Left ventricle myocardium superior (tissue), 1 donor: ENCODE measurements at regions not wholly inside any gene's neighbourhood (a gene's known extent, or its start where the extent isn't known, plus 50 kb on each side); places are given as distances from the start of the nearest gene placed in this dataset.

Experiments used
- ATAC-seq: fragments of 200-7000 bp; cut with Tn5 transposase; one replicate; pipeline ENCODE4 v1.9.1; 2020; ENCODE audit warnings: mild to moderate bottlenecking, moderate library complexity
- DNase-seq: peaks from one replicate; pipeline ENCODE4 v3.0.0-alpha.2; 2020
- intact Hi-C: fragments of 100-400 bp; cut with micrococcal nuclease; formaldehyde crosslinking; loops from one replicate; pipeline ENCODE4 v1.11.0; 2022
- donor health status: DM: no; HTN: yes; CAD: no; lungs with severe emphysema.

DNA sequence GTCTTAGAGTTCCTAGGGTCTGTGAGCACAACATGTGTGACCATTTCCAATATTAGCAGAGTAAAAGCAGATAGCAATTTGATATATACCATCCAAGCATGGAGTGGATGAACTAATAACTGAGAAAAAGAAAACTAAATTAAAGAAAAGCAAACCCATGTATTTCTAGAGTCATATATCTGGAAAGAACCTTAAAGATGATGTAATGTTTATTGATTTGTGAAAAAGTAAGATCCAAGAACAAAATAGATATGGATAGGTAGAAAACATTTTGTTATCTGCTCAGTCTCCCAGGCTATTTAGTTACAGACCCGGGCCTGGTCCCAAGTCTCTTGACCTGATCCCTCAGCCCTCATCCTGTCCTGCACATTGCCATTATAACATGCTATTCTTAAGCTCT lies 526.8 kb downstream of the EPM2A start:
- DNase-seq (no peak), ATAC-seq (no peak)
- intact Hi-C loops: no loop called here

DNA sequence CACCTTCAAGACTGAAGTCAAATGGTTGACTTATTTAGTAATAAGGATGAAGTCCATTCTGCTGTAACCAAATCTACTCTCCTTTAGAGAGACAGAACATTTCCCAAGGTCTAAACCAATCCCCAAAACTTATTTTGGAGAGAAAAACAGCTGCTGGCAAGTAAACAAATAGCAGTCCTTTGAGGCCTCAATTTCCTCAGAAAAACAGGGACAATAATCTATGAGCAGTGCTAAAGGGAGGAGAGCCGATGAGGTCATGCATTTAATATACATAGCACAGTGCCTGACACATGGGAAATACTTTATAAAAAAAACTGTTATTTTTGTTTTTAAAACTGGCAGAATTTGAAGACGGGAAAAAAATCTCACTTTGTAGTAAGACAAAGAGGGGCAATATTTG lies 526.0 kb downstream of the EPM2A start:
- intact Hi-C loops: no loop called here
- ATAC-seq: no peak
- no peak for DNase-seq

DNA sequence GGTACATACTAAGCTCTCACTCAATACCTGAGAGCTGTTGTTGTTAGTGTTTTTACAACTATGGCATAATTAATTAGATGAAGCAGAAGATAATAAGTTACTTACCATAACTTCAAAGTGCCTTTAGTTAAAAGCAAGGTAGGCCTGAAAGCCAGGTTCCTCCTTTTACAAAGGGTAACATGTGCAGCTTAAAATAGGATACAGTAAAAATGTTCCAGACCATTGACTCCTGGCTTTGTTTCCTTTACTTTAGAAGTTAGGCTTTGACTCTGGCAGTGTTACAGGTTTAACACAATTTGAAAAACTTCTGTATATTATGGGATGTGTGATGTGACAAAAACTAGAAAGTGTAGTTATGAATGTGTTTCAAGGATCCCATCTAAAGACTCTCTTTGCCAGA lies 522.5 kb downstream of the EPM2A start:
- ATAC-seq (peak; percentile 34), DNase-seq (no peak)
- intact Hi-C loops: loop anchor here (5.0 kb wide), 1 partner anchor 186 kb away; no protein-coding TSS in a partner anchor

DNA sequence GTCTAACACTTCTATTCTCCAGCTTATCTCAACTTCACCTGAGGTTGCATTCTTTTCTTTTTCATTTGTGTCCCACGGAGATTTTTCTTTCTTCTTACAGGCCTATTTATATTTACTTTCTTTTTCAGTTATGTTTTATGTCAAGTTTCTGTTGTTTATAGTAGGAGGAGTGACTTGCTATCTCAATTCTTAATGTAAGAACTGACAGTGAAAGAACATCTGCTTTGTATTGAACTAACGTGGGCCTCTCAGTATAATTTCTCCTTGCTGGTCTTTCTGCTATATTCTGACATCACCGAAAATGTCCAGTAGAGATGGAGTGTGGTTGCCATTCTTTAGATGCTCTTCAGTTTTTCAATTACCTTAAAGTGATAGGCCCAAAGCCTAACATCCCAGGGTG lies 521.7 kb downstream of the EPM2A start:
- DNase-seq (no peak), ATAC-seq (no peak)
- intact Hi-C loops: loop anchor here (5.0 kb wide), 1 partner anchor 186 kb away; no protein-coding TSS in a partner anchor

DNA sequence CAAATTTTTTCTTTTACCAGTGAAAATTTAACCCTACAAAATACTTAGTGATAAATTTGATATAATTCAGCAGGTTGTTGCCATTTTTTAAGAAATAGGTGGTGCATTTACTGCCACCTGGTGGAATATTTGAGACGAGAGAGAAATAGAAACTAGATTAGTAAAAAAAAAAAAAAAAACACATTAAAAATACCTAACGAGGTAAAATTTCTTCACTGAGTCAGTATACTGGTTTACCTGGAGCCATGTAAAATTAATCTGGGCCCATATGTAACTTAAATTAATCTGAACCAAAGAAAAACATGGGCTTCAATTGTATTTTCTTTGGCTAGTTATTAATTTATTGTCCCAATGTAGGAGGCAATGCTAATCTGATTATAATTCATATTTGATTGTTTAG lies 520.8 kb downstream of the EPM2A start:
- intact Hi-C loops: loop anchor here (5.0 kb wide), 1 partner anchor 187 kb away; no protein-coding TSS in a partner anchor
- ATAC-seq: no peak
- DNase-seq: no peak

DNA sequence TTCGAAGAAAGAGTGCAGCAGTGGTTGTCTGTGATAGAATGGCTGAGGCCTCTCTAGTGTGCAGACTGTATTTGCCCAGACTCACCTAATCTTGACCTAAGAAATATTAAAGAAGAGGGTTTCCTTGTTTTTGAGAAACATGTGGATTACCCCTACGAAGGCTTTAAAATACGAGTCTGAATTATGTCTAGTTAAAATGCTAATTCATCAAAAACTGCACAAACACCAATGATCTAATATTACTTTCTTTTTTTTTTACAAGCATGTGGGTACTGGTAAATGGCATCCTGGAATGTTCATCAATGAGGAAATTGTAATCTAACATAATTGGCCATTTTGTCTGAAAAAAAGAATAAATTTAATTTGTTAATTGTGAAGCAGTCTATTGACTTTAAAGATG lies 510.9 kb downstream of the EPM2A start:
- DNase-seq (no peak), ATAC-seq (no peak)
- intact Hi-C loops: no loop called here

DNA sequence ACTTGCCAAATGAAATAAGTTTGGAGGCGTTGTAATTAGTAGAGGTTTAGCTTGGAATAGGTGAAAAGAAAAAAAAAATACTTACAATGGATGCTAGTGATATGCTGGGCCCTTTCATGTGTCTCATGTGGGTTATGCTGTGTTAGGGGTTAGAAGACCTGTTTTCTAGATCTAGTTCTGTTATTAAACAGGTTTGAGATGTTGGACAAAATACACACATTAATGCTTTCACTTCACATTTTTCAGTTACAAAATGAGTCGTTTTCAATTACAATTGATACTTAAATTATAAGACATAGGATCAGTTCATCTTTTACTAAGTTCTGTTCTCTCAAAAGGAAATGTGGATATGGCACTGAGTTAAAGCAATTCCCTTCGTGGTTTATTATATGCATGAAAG lies 509.8 kb downstream of the EPM2A start:
- DNase-seq (no peak), ATAC-seq (no peak)
- intact Hi-C loops: no loop called here

DNA sequence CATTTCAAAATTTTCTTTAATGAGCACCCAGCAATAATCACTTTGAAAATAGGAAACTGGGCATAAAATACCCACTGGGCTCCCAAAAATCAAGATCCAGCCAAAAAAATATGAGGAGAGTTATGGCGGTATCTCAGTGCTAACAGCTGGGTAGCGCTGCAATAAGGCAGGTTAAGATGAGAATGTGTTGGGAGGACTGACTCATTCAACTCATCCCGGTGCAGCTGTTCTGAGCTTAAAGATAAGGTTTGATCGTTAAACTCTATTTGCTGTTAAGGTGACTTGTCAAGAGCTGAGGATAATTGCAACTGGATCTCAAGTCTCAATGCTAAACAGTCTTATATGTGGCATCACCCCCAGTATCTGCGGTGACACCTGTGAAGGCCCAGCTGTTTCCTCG lies 507.7 kb downstream of the EPM2A start:
- no peak for ATAC-seq
- no peak for DNase-seq
- intact Hi-C loops: no loop called here

DNA sequence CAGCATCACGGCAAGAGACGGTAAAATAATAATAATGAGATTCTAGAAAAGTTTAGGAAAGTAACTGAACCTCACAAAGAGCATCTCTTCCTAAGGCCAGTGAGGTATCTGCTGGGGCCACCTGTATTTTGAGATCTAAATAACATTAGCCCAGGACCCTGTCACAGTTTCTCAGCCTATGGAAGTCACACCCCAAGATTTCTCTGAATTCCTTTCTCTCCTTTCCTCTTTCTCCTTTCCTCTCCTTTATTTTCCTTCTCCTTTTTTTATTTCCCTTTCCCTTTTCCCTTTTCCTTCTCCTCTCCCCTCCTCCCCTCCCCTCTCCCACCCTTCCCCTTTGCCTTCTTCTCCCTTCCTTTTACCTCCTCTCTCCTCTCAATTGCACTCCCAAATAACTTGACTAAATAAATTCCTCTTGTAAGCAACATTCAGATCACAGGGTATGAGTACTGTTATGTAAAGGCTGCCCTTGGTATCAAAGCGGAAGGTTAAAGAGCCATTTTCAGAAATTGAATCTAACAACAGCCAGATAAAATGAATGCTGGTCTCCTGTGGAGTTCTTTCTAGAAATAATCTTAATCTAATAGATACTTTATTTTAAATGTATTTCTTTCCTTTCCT lies 506.2 kb downstream of the EPM2A start:
- no peak for DNase-seq
- intact Hi-C loops: no loop called here
- no peak for ATAC-seq

DNA sequence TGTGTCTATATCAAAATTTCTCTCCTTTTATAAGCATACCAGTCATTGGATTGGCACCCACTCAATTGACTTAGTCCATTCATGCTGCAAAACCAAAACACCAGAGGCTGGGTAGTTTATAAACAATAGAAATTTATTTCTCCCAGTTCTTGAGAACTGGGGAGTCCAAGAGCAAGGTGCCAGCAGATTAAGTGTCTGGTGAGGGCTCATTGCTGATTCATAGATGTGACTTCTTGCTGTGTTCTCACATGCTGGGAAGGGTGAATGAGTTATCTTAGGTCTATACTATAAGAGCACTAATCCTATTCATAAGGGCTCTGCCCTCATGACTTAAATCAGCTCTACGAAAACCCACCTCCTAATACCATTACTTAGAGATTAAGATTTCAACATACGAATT lies 501.4 kb downstream of the EPM2A start:
- DNase-seq: no peak
- intact Hi-C loops: no loop called here
- ATAC-seq: no peak

DNA sequence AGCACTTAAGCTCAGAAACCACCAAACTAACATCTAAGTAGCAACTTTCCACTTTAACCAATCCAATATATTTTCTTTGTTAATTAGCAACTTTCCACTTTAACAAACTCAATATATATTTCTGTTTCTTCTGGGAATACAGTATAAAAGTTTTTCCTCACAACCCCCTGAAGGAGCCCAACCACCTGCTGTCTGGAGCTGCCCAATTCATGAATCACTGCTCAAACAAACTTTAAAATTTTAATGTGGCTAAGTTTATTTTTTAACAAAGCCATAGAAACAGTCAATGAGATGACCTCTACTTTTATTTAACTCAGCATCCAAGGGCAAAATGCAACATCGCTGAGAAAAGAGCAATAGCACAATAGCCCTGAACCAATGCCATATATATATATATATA lies 500.1 kb downstream of the EPM2A start:
- intact Hi-C loops: no loop called here
- no peak for DNase-seq
- ATAC-seq: no peak

DNA sequence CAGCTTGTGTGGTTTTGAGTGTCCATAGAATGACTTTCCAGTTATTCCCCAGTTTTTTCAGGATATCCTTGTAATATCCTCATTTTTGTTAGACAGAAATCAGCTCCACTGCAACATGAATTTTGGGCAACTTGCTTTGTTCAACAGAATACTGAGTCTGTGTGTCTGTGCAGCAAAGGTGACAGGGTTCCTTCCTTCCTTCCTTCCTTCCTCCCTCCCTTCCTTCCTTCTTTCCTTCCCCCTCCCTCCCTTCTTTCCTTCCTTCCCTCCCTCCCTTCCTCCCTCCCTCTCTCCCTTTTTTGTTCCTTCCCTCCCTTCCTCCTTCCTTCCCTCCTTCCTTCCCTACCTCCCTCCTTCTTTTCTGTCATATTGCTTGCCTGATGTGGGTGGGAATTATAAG lies 496.5 kb downstream of the EPM2A start:
- intact Hi-C loops: no loop called here
- DNase-seq (no peak), ATAC-seq (no peak)

DNA sequence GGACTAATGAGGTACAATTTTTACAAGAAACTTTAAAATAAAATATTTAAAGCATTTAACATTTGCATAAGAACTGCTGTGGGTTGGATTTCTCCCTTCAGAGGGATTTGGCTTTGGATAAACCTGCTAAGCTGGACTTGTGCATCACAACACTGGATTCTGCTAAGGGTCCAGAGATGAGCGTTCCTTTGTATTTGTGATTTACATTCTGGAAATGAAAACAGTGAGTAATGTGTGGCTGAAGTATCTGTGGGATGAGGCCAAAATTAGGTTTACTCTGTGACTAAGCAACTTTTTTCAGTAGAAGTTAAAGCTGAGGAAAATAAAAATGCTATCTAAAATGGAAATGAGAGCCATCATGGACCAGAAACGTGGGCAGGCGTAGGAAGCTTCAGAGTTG lies 494.3 kb downstream of the EPM2A start:
- no peak for DNase-seq
- intact Hi-C loops: no loop called here
- ATAC-seq: no peak

DNA sequence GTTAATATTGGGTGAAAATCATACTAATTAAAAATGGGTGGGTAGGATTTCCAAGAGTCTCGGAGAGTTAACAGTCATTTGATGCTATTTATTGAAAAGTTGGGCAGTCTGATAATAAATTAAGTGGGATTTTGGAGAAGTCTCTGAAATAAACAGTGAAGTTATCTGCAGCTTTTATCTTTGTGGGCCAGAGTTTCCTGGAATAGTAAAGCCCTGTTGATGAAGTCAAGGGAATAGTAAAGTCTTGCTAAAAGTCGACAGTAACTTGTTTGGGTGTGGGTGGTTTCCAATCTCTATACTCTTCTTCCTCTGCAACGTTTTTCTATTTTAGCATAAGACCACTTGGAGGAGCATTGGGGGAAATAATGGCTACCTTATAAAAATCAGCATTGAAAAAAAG lies 493.6 kb downstream of the EPM2A start:
- ATAC-seq (no peak), DNase-seq (no peak)
- intact Hi-C loops: no loop called here

DNA sequence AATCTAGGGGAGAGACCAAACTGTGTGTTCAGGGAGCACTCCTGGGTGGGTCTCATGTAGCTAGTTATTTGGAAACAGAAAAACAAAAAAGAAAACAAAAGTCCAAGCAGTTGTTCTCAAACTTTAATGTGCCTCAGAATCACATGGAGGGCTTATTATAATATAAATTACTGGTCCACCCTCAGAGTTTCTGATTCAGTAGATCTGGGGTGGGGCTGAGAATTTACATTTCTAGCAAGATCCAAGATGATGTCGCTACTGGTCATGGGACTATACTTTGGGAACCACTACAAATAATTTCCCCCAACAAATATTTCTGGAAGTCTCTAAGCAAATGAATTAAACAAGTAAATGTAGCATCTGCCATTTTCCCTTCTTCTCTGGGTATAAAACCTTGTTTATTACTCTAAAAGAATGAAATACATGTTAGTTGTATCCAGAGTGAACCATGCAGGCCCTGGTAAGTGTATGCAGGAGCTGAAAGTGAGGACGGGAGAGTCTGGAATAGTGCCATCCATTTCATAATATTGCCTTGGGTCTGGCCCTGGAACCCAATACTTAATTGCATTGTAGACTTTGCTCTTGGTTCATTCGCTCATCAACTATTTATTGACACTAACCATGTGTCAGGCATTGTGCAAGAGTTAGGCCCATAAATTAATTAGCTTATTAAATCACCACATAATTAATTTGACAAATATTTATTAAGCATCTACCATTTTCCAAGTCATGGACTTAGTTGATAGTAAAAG lies 490.8 kb downstream of the EPM2A start:
- no peak for ATAC-seq
- intact Hi-C loops: no loop called here
- DNase-seq: no peak

DNA sequence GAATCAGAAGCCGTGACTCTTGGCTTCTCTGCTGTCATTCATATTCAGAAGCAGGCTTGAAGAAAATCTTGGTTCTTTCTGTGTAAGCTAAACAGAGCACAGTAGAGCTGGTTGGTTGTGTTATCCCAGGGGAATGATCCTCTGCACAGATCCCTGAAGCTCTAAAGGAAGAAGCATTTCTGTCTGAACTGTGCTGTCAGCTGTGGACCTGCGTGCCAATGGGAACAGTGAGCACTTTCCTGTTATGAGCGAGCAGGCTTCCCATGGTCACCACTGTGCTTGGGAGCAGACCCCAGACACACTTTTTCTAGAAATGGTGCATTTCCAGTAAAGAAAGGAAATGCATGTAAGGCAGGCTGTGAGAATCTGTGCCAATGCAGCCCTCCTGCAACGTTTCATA lies 490.2 kb downstream of the EPM2A start:
- DNase-seq: no peak
- intact Hi-C loops: no loop called here
- ATAC-seq: no peak

DNA sequence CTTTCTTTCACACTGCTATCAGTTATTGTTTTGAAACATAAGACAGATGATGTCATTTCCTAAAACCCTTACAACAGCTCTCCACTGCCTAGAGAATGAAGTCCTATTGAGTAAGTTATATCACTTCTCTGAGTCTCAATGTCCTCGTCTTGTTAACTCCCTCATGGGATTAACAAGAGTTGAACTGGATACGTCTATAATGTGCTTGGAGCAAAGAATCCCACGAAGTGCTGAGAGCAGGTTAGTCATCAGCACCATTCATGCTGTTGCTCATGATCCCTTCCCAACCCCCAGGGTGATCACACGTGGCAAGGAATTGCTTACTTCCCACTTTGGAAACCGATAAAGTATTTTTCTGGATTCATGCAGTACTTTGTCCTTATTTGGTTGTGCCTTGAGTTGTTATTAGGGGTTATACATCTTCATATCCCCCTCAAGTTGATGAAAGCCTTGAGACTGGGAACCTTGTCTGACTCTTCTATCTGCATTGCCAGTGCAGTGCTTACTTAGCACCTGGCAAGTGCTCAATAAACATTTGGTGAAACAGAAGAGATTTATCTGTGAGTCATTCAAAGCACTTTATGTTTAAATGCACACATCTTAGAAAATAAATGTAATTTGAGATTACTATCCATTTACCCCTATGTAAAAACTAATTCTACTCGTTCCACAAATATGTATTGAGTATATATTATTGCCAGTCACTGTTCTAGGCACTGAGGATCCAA lies 487.5 kb downstream of the EPM2A start:
- ATAC-seq (no peak), DNase-seq (no peak)
- intact Hi-C loops: no loop called here

DNA sequence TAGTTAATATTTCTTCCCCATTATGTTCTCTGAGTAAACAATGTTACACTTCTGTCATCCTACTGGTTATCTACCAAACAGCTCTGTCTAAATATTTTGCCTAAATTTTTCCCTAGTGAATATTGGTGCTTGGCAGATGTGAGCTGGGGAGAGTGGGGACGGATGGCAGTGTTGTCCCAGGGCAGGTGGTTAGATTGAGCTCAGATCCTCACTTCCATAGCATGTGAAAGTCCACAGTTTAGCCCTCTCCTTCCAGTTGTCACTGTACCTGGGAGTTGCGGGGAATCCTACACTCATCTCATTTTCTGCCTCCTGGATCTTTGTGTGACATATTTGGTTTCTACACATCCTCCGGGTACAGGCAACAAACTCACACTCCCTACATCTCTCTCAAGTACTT lies 484.9 kb downstream of the EPM2A start:
- DNase-seq: no peak
- ATAC-seq: no peak
- intact Hi-C loops: no loop called here

DNA sequence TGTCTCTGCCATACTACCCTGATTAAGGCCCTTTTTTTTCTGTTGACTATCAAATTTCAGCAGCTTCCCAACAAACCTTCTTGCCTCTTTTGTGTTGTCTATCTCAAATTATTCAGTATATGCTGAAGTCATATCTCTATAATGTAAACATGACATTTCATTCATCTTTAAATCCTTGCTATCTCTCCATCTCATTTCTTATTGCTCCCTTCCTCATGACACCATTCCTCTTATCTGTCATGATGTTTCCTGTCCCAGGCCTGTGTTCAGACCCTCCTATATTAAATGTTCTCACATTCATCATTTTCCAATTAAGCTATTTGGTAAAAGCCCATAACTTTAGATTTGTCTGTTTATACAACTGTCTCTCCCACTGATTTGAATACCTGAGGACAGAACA lies 482.6 kb downstream of the EPM2A start:
- intact Hi-C loops: no loop called here
- ATAC-seq (no peak), DNase-seq (no peak)

DNA sequence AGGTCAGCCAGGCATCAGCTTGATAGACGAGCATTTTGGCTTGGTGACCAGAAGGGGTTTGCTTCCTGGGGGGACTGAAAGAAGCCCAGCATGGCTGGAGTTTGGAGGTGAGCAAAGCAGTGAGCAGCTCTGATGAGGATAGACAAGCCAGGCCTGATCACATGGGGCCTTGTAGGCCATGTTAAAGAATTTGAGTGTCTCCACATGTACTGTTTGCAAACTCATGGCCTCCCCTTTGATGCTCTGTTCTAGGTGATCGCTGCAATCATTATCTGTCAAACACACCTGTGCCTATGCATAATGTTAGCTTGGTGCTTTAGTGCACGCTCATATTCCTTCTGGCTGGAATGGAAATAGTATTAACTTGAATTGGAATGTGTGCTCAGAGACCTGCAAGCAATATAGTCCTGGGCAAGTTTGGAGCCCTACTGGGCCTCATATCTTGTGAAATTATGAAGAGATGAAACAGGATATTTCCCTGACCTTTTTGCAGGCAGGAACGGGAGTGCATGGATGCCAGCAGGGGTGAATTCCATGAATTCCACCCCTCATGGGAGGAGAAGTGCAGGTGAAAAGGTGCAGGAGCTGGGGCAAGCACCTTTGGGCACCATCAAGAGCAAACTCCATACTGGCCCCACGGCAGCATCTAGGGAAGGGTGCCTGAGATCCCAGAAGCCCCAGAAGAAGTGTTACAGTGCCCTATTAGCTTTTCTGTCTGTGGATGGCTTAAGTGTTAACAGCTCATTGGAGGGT lies 480.5 kb downstream of the EPM2A start:
- no peak for ATAC-seq
- DNase-seq: no peak
- intact Hi-C loops: no loop called here
